ENCODE measurements at regions not wholly inside any gene's neighbourhood (a gene's known extent, or its start where the extent isn't known, plus 50 kb on each side); places are given as distances from the start of the nearest gene placed in this dataset.
"Not testable (repeated sequence)": the region's sequence is repeated elsewhere in the genome, so short reads cannot be mapped to it uniquely, and the experiment has no call there.

DNA sequence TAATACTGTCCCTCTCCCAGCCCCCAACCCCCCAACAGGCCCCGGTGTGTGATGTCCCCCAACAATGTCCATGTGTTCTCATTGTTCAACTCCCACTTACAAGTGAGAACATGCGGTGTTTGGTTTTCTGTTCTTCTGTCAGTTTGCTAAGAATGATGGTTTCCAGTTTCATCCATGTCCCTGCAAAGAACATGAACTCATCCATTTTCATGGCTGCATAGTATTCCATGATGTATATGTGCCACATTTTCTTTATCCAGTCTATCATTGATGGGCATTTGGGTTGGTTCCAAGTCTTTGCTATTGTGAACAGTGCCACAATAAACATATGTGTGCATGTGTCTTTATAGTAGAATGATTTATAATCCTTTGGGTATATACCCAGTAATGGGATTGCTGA is 232.2 kb downstream of the PARM1 start:
- TF ChIP-seq POLR2A, POLR2AphosphoS5 (IDR thresholded peaks at IDR 0.05; ENCODE audit: low read depth, low read length): not testable (repeated sequence)

All from GM12892 (cell line).